HEK293 (cell line): ENCODE measurements at regions not wholly inside any gene's neighbourhood (a gene's known extent, or its start where the extent isn't known, plus 50 kb on each side); places are given as distances from the start of the nearest gene placed in this dataset.

Source experiments
- CTCF ChIA-PET: fragments of 350-600 bp; formaldehyde crosslinking; extraction: SDS; loops from one replicate; lab custom pipeline; 2021; ENCODE audit warnings: antibody characterized with exemption; lab: Yijun Ruan, JAX
- POLR2A ChIA-PET: fragments of 300-600 bp; formaldehyde crosslinking; extraction: SDS; loops from one replicate; lab custom pipeline; 2020; ENCODE audit warnings: antibody characterized with exemption, inconsistent platforms; lab: Yijun Ruan, JAX
- H3K27ac ChIP-seq: fragments of 200-500 bp; sonication (Bioruptor generic); 2 replicates; pipeline ENCODE4 v1.5.1; 2014; ENCODE audit warnings: low read depth, low read length, control low read depth, inconsistent platforms; ENCODE audit errors: extremely low read depth
- H3K36me3 ChIP-seq, 2 experiments: fragments of 200-500 bp in 1 of 2; sonication (Bioruptor generic) in 1 of 2; 1 replicate in 1 of 2; 2 replicates in 1 of 2; pipeline ENCODE4 v1.5.1; 2014 to 2017; ENCODE audit warnings: inconsistent platforms in 2 of 2, low read length in 2 of 2; ENCODE audit not compliant: control insufficient read depth in 2 of 2, insufficient read depth in 1 of 2
- H3K4me1 ChIP-seq: fragments of 200-500 bp; sonication (Bioruptor generic); 2 replicates; pipeline ENCODE4 v1.5.1; 2014; ENCODE audit warnings: mild to moderate bottlenecking, low read length, inconsistent platforms; ENCODE audit not compliant: control insufficient read depth, insufficient read depth
- H3K4me3 ChIP-seq: 2 replicates; pipeline ENCODE4 v1.5.1; 2011; ENCODE audit warnings: low read depth, mild to moderate bottlenecking, control low read depth, low read length, moderate library complexity
- H3K9me3 ChIP-seq: fragments of 200-500 bp; sonication (Bioruptor generic); 2 replicates; pipeline ENCODE4 v1.5.1; 2014; ENCODE audit warnings: low read depth, low read length, inconsistent platforms; ENCODE audit not compliant: control insufficient read depth, insufficient read depth
- EGR2 ChIP-seq: fragments of 450-650 bp; formaldehyde crosslinking; IDR thresholded peaks from 2 replicates; pipeline ENCODE4 v1.5.1; 2016; ENCODE audit warnings: low read depth, missing biosample characterization, missing genetic modification characterization
- MEIS1 ChIP-seq: sonication (generic); formaldehyde crosslinking; IDR thresholded peaks from 2 replicates; pipeline ENCODE4 v1.8.1; 2022; ENCODE audit warnings: missing genetic modification reagents, mild to moderate bottlenecking, borderline replicate concordance
- SALL2 ChIP-seq: fragments of 450-650 bp; formaldehyde crosslinking; IDR thresholded peaks from 2 replicates; pipeline ENCODE4 v1.5.0; 2017; ENCODE audit warnings: missing biosample characterization, mild to moderate bottlenecking, missing genetic modification characterization, borderline replicate concordance
- SCRT1 ChIP-seq: fragments of 450-650 bp; formaldehyde crosslinking; IDR thresholded peaks from 2 replicates; pipeline ENCODE4 v1.5.1; 2016; ENCODE audit warnings: missing biosample characterization, missing genetic modification characterization, borderline replicate concordance
- SP7 ChIP-seq: fragments of 450-650 bp; formaldehyde crosslinking; IDR thresholded peaks from 2 replicates; pipeline ENCODE4 v1.5.1; 2016; ENCODE audit warnings: missing biosample characterization, missing genetic modification characterization
- WT1 ChIP-seq: fragments of 450-650 bp; formaldehyde crosslinking; IDR thresholded peaks from 2 replicates; pipeline ENCODE4 v1.5.1; 2016; ENCODE audit warnings: missing biosample characterization, missing genetic modification characterization
- ZBTB26 ChIP-seq: fragments of 450-650 bp; formaldehyde crosslinking; optimal IDR thresholded peaks from 2 replicates; pipeline ENCODE3; 2016; ENCODE audit warnings: missing biosample characterization, mild to moderate bottlenecking, missing genetic modification characterization
- ZEB2 ChIP-seq: fragments of 450-650 bp; formaldehyde crosslinking; IDR thresholded peaks from 2 replicates; pipeline ENCODE4 v1.5.1; 2016; ENCODE audit warnings: missing biosample characterization, missing genetic modification characterization
- ZFP3 ChIP-seq: fragments of 450-650 bp; formaldehyde crosslinking; IDR thresholded peaks from 2 replicates; pipeline ENCODE4 v1.5.1; 2016; ENCODE audit warnings: low read depth, missing biosample characterization, missing genetic modification characterization
- ZNF121 ChIP-seq: fragments of 450-650 bp; formaldehyde crosslinking; IDR thresholded peaks from 2 replicates; pipeline ENCODE4 v1.5.1; 2016; ENCODE audit warnings: missing biosample characterization, missing genetic modification characterization
- ZNF155 ChIP-seq: fragments of 450-650 bp; formaldehyde crosslinking; IDR thresholded peaks from 2 replicates; pipeline ENCODE4 v1.5.1; 2016; ENCODE audit warnings: missing biosample characterization, missing genetic modification characterization
- ZNF18 ChIP-seq: fragments of 450-650 bp; formaldehyde crosslinking; IDR thresholded peaks from 2 replicates; pipeline ENCODE4 v1.5.1; 2016; ENCODE audit warnings: missing biosample characterization, missing genetic modification characterization
- ZNF239 ChIP-seq: fragments of 450-650 bp; formaldehyde crosslinking; IDR thresholded peaks from 2 replicates; pipeline ENCODE4 v1.5.1; 2016; ENCODE audit warnings: missing biosample characterization, missing genetic modification characterization
- ZNF292 ChIP-seq: fragments of 450-650 bp; formaldehyde crosslinking; IDR thresholded peaks from 2 replicates; pipeline ENCODE4 v1.5.1; 2016; ENCODE audit warnings: low read depth, missing biosample characterization, missing genetic modification characterization, borderline replicate concordance
- ZNF341 ChIP-seq: fragments of 450-650 bp; formaldehyde crosslinking; IDR thresholded peaks from 2 replicates; pipeline ENCODE4; 2016; ENCODE audit warnings: low read depth, missing biosample characterization, missing genetic modification characterization
- ZNF366 ChIP-seq: fragments of 450-650 bp; formaldehyde crosslinking; conservative IDR thresholded peaks from 2 replicates; pipeline ENCODE4 v1.5.1; 2016; ENCODE audit warnings: missing biosample characterization, missing genetic modification characterization
- ZNF391 ChIP-seq: fragments of 450-650 bp; formaldehyde crosslinking; IDR thresholded peaks from 2 replicates; pipeline ENCODE4 v1.5.1; 2016; ENCODE audit warnings: low read depth, missing biosample characterization, missing genetic modification characterization, borderline replicate concordance
- ZNF404 ChIP-seq: fragments of 450-650 bp; formaldehyde crosslinking; IDR thresholded peaks from 2 replicates; pipeline ENCODE4 v1.5.1; 2017; ENCODE audit warnings: missing biosample characterization, missing genetic modification characterization
- ZNF473 ChIP-seq: fragments of 450-650 bp; formaldehyde crosslinking; IDR thresholded peaks from 2 replicates; pipeline ENCODE4 v1.5.1; 2017; ENCODE audit warnings: missing biosample characterization, missing genetic modification characterization
- ZNF561 ChIP-seq: fragments of 450-650 bp; IDR thresholded peaks from 2 replicates; pipeline ENCODE4 v1.5.1; 2018; ENCODE audit warnings: missing biosample characterization, missing genetic modification characterization, borderline replicate concordance
- ZNF580 ChIP-seq: fragments of 450-650 bp; formaldehyde crosslinking; IDR thresholded peaks from 2 replicates; pipeline ENCODE4 v1.5.1; 2016; ENCODE audit warnings: missing biosample characterization, missing genetic modification characterization
- ZNF626 ChIP-seq: fragments of 450-650 bp; sonication (Bioruptor Pico); formaldehyde crosslinking; IDR thresholded peaks from 2 replicates; pipeline ENCODE4 v1.5.1; 2018; ENCODE audit warnings: missing biosample characterization, missing genetic modification characterization, inconsistent platforms
- ZNF658 ChIP-seq: fragments of 450-650 bp; formaldehyde crosslinking; IDR thresholded peaks from 2 replicates; pipeline ENCODE4; 2016; ENCODE audit warnings: missing biosample characterization, missing genetic modification characterization
- ZNF660 ChIP-seq: fragments of 450-650 bp; IDR thresholded peaks from 2 replicates; pipeline ENCODE4 v1.5.1; 2018; ENCODE audit warnings: missing biosample characterization, mild to moderate bottlenecking, missing genetic modification characterization
- ZNF677 ChIP-seq: fragments of 450-650 bp; IDR thresholded peaks from 2 replicates; pipeline ENCODE4 v1.5.0; 2018; ENCODE audit warnings: missing biosample characterization, mild to moderate bottlenecking, missing genetic modification characterization, moderate library complexity
- ZNF776 ChIP-seq: fragments of 450-650 bp; formaldehyde crosslinking; IDR thresholded peaks from 2 replicates; pipeline ENCODE4 v1.5.0; 2017; ENCODE audit warnings: missing biosample characterization, missing genetic modification characterization, borderline replicate concordance
- ZNF777 ChIP-seq: fragments of 450-650 bp; formaldehyde crosslinking; IDR thresholded peaks from 2 replicates; pipeline ENCODE4 v1.5.1; 2017; ENCODE audit warnings: missing biosample characterization, missing genetic modification characterization, borderline replicate concordance
- ZNF837 ChIP-seq: fragments of 450-650 bp; formaldehyde crosslinking; IDR thresholded peaks from 2 replicates; pipeline ENCODE4 v1.5.1; 2016; ENCODE audit warnings: missing biosample characterization, missing genetic modification characterization
- ZSCAN18 ChIP-seq: fragments of 450-650 bp; formaldehyde crosslinking; IDR thresholded peaks from 2 replicates; pipeline ENCODE4 v1.5.1; 2016; ENCODE audit warnings: missing biosample characterization, missing genetic modification characterization

- H3K27ac ChIP-seq: no peak overlapping the region
- POLR2A ChIA-PET: no interaction called here
- H3K36me3 ChIP-seq: no peaks in the 10 kb centered on the region
- H3K4me3 ChIP-seq: no peak overlapping the region
- TF ChIP-seq EGR2 (tag by site-specific recombination) (no peak), ZFP3 (tag by site-specific recombination) (no peak), ZNF341 (tag by site-specific recombination) (no peak), ZEB2 (tag by site-specific recombination) (no peak), ZNF121 (tag by site-specific recombination) (no peak), ZNF155 (no peak), ZNF473 (tag by site-specific recombination) (no peak), ZSCAN18 (tag by site-specific recombination) (no peak), ZNF580 (tag by site-specific recombination) (no peak), ZNF561 (tag by site-specific recombination) (no peak), ZBTB26 (tag by site-specific recombination) (no peak), ZNF366 (tag by site-specific recombination) (no peak), ZNF18 (no peak), ZNF391 (tag by site-specific recombination) (no peak), MEIS1 (CRISPR knock-in tag) (no peak), ZNF239 (tag by site-specific recombination) (no peak), ZNF776 (tag by site-specific recombination) (no peak), ZNF404 (no peak)
- H3K4me1 ChIP-seq: no peaks in the 10 kb centered on the region
- CTCF ChIA-PET: no interaction called here
- H3K9me3 ChIP-seq: no peaks in the 10 kb centered on the region
Observed at GRCh38 chr2:40964509-40965250, 512.8 kb upstream of the SLC8A1 start.

GRCh38 chr2:40967451-40967850, 515.6 kb upstream of the SLC8A1 start:
- Histone ChIP-seq H3K4me1 (no peaks in the 10 kb centered on the region), H3K36me3 (no peaks in the 10 kb centered on the region), H3K27ac (no peak overlapping the region), H3K9me3 (no peaks in the 10 kb centered on the region), H3K4me3 (no peak overlapping the region)
- TF ChIP-seq ZNF837 (no peak), WT1 (no peak), ZNF677 (tag by site-specific recombination) (no peak), ZNF292 (tag by site-specific recombination) (no peak), ZNF660 (tag by site-specific recombination) (no peak), ZNF626 (tag by site-specific recombination) (no peak), ZNF366 (tag by site-specific recombination) (no peak), ZNF658 (tag by site-specific recombination) (no peak), SALL2 (tag by site-specific recombination) (no peak), ZFP3 (tag by site-specific recombination) (no peak), SP7 (tag by site-specific recombination) (no peak), ZNF777 (tag by site-specific recombination) (no peak), SCRT1 (tag by site-specific recombination) (no peak)
- ChIA-PET POLR2A (no interaction called here), CTCF (no interaction called here)
